ENCODE measurements at regions not wholly inside any gene's neighbourhood (a gene's known extent, or its start where the extent isn't known, plus 50 kb on each side); places are given as distances from the start of the nearest gene placed in this dataset.
A peak's percentile ranks its signal among the peaks of the same experiment; 100 is the strongest.
"Not testable (repeated sequence)": the region's sequence is repeated elsewhere in the genome, so short reads cannot be mapped to it uniquely, and the experiment has no call there.

GRCh38 chr6:28615955-28616747 lies 90.5 kb downstream of the GPX5 start:
- no peak for TF ChIP-seq CTCF (conservative IDR thresholded peaks at IDR 0.05; ENCODE audit: low read depth, low read length)
- H3K79me2 ChIP-seq (ENCODE audit: insufficient read depth, low read depth): no peaks in the 10 kb centered on the region
- no peaks in the 10 kb centered on the region for H4K20me1 ChIP-seq (ENCODE audit: insufficient read depth)

GRCh38 chr6:28618898-28619555 lies 93.3 kb downstream of the GPX5 start:
- Histone ChIP-seq H3K36me3 (ENCODE audit: insufficient read depth) (no peaks in the 10 kb centered on the region), H3K4me1 (ENCODE audit: low read depth, poor library complexity, severe bottlenecking) (peaks cover 3% of the 10 kb centered on the region), H3K4me3 (IDR thresholded peaks at IDR 0.05; ENCODE audit: insufficient read depth, low read depth, low read length) (no peak overlapping the region), H4K20me1 (ENCODE audit: insufficient read depth) (no peaks in the 10 kb centered on the region), H3K9ac (no peak overlapping the region), H3K4me2 (no peak overlapping the region), H3K27me3 (ENCODE audit: insufficient read depth, low read depth) (no peaks in the 10 kb centered on the region), H3K27ac (no peak overlapping the region), H3K79me2 (ENCODE audit: insufficient read depth, low read depth) (no peaks in the 10 kb centered on the region), H2AFZ (ENCODE audit: low read depth) (no peak overlapping the region)
- TF ChIP-seq CTCF (conservative IDR thresholded peaks at IDR 0.05; ENCODE audit: low read depth, low read length): no peak

More at GRCh38 chr6:28615955-28616747, 90.5 kb downstream of the GPX5 start:
- Histone ChIP-seq H3K9ac (no peak overlapping the region), H2AFZ (ENCODE audit: low read depth) (no peak overlapping the region), H3K4me1 (ENCODE audit: low read depth, poor library complexity, severe bottlenecking) (peaks cover 3% of the 10 kb centered on the region), H3K4me3 (IDR thresholded peaks at IDR 0.05; ENCODE audit: insufficient read depth, low read depth, low read length) (no peak overlapping the region), H3K36me3 (ENCODE audit: insufficient read depth) (no peaks in the 10 kb centered on the region), H3K27me3 (ENCODE audit: insufficient read depth, low read depth) (no peaks in the 10 kb centered on the region), H3K4me2 (no peak overlapping the region), H3K27ac (no peak overlapping the region)

GRCh38 chr6:28621268-28621667 lies 95.6 kb downstream of the GPX5 start:
- H3K79me2 ChIP-seq (ENCODE audit: insufficient read depth, low read depth); H3K4me3 ChIP-seq (IDR thresholded peaks at IDR 0.05; ENCODE audit: insufficient read depth, low read depth, low read length); H4K20me1 ChIP-seq (ENCODE audit: insufficient read depth); H3K27ac ChIP-seq; H3K4me1 ChIP-seq (ENCODE audit: low read depth, poor library complexity, severe bottlenecking); H3K36me3 ChIP-seq (ENCODE audit: insufficient read depth); H3K27me3 ChIP-seq (ENCODE audit: insufficient read depth, low read depth): not testable (repeated sequence)
- H3K4me2 ChIP-seq: 0 out of 2 replicates have a peak overlapping the region, but pooled peaks have one; percentile 56
- H3K9ac ChIP-seq: peak overlapping the region; percentile 27; the same call in 1 of the 2 replicates
- H2AFZ ChIP-seq (ENCODE audit: low read depth): peak overlapping the region; percentile 11; the same call in 1 of the 2 replicates

DNA sequence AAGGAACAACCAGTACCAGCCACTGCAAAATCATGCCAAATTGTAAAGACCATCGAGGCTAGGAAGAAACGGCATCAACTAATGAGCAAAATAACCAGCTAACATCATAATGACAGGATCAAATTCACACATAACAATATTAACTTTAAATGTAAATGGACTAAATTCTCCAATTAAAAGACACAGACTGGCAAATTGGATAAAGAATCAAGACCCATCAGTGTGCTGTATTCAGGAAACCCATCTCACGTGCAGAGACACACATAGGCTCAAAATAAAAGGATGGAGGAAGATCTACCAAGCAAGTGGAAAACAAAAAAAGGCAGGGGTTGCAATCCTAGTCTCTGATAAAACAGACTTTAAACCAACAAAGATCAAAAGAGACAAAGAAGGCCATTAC lies 97.6 kb downstream of the GPX5 start:
- not testable (repeated sequence) for H3K27ac ChIP-seq; H3K36me3 ChIP-seq (ENCODE audit: insufficient read depth); H3K9ac ChIP-seq; H2AFZ ChIP-seq (ENCODE audit: low read depth); H3K27me3 ChIP-seq (ENCODE audit: insufficient read depth, low read depth); H4K20me1 ChIP-seq (ENCODE audit: insufficient read depth); H3K4me2 ChIP-seq; H3K79me2 ChIP-seq (ENCODE audit: insufficient read depth, low read depth); H3K4me3 ChIP-seq (IDR thresholded peaks at IDR 0.05; ENCODE audit: insufficient read depth, low read depth, low read length); H3K4me1 ChIP-seq (ENCODE audit: low read depth, poor library complexity, severe bottlenecking)

- H3K27me3 ChIP-seq (ENCODE audit: insufficient read depth, low read depth); H4K20me1 ChIP-seq (ENCODE audit: insufficient read depth); H3K4me2 ChIP-seq; H3K4me1 ChIP-seq (ENCODE audit: low read depth, poor library complexity, severe bottlenecking); H3K4me3 ChIP-seq (IDR thresholded peaks at IDR 0.05; ENCODE audit: insufficient read depth, low read depth, low read length); H3K79me2 ChIP-seq (ENCODE audit: insufficient read depth, low read depth); H2AFZ ChIP-seq (ENCODE audit: low read depth); H3K27ac ChIP-seq; H3K36me3 ChIP-seq (ENCODE audit: insufficient read depth); H3K9ac ChIP-seq: not testable (repeated sequence)
Observed at GRCh38 chr6:28626386-28626785, 100.7 kb downstream of the GPX5 start.

Measured in KMS-11 (cell line).